Stomach (tissue), 8 donors: ENCODE measurements at regions not wholly inside any gene's neighbourhood (a gene's known extent, or its start where the extent isn't known, plus 50 kb on each side); places are given as distances from the start of the nearest gene placed in this dataset.

ENCODE experiments used
- DNase-seq, 2 donors: peaks; one replicate each; pipeline versions ENCODE4 v3.0.0 to v3.0.0-alpha.2; 2013 to 2019
- H3K27ac ChIP-seq, 5 donors: fragments of 200-600 bp in 4 of 5; sonication (generic) in 4 of 5; one replicate each; pipeline ENCODE4 v1.5.1; 2013 to 2019; ENCODE audit warnings: mild to moderate bottlenecking in 1 of 5, moderate library complexity in 1 of 5
- H3K27me3 ChIP-seq, 3 donors: fragments of 200-600 bp; sonication (generic); one replicate each; pipeline ENCODE4 v1.5.1; 2017 to 2019; ENCODE audit warnings: mixed run types in 1 of 3
- H3K36me3 ChIP-seq, 4 donors: fragments of 200-600 bp; sonication (generic); 1 replicate in 3 of 4; 2 replicates in 1 of 4; pipeline ENCODE4 v1.5.1; 2016 to 2019
- H3K4me1 ChIP-seq, 4 donors: fragments of 200-600 bp; sonication (generic); one replicate each; pipeline ENCODE4 v1.5.1; 2016 to 2019
- H3K4me3 ChIP-seq, 4 donors: fragments of 200-600 bp; sonication (generic) in 3 of 4; one replicate each; pipeline ENCODE4 v1.5.1; 2016 to 2019; ENCODE audit warnings: mild to moderate bottlenecking in 1 of 4
- H3K9me3 ChIP-seq, 4 donors: fragments of 200-600 bp; sonication (generic); one replicate each; pipeline ENCODE4 v1.5.1; 2016 to 2019
- CTCF ChIP-seq, 7 experiments: fragments of 450-650 bp in 4 of 7; fragments of 200-600 bp in 3 of 7; sonication (generic) in 3 of 7; IDR thresholded peaks; one replicate each; pipeline ENCODE4 v1.5.1; 2016 to 2019; ENCODE audit warnings: antibody characterized with exemption in 7 of 7, control low read depth in 2 of 7, mild to moderate bottlenecking in 1 of 7
- EP300 ChIP-seq: sonication (generic); formaldehyde crosslinking; IDR thresholded peaks from one replicate; pipeline ENCODE4 v1.6.1; 2017; ENCODE audit warnings: antibody characterized with exemption
- POLR2A ChIP-seq, 4 donors: fragments of 450-650 bp; IDR thresholded peaks; one replicate each; pipeline ENCODE4 v1.6.1; 2016; ENCODE audit warnings: antibody characterized with exemption in 4 of 4, control low read depth in 2 of 4, mild to moderate bottlenecking in 1 of 4, moderate library complexity in 1 of 4
- POLR2AphosphoS5 ChIP-seq, 3 donors: sonication (generic); formaldehyde crosslinking; IDR thresholded peaks; one replicate each; pipeline ENCODE4 v1.6.1; 2016; ENCODE audit warnings: antibody characterized with exemption in 3 of 3
- WGBS, 5 donors: extraction: QIAGEN DNeasy Blood & Tissue Kit in 3 of 5; methylation state at CpG; one replicate each; pipeline versions ENCODE4 v1.1.5 to v1.1.7; 2013 to 2018; 5-methylcytosine and 5-hydroxymethylcytosine counted together
- intact Hi-C: fragments of 100-400 bp; cut with DNase I; formaldehyde crosslinking; loops from one replicate; pipeline ENCODE4 v1.15.1; 2023; ENCODE audit warnings: low total_unique reads
- donor health status: healthy with polysubstance abuse.
- donor health status: Bipolar disorder and iron deficiency.
- donor health status: healthy.

- Histone ChIP-seq H3K4me3 (no peak overlapping the region), H3K9me3 (no peaks in the 10 kb centered on the region), H3K36me3 (no peaks in the 10 kb centered on the region), H3K27me3 (peaks cover 0 to 3% (median 0%) of the 10 kb centered on the region in 3 donors), H3K27ac (no peak overlapping the region), H3K4me1 (no peaks in the 10 kb centered on the region)
- 83 to 89% (median 85%) methylated on average over 5 of the region's 5 CpGs for WGBS, 5 donors
- no peak for DNase-seq
- TF ChIP-seq POLR2A (IDR thresholded peaks at IDR 0.05) (no peak), POLR2AphosphoS5 (IDR thresholded peaks at IDR 0.05) (no peak), EP300 (no peak), CTCF (IDR thresholded peaks at IDR 0.05) (no peak)
- intact Hi-C loops: loop anchor here (10.0 kb wide), 1 partner anchor 515 kb away; no protein-coding TSS in a partner anchor
These were observed 261.8 kb downstream of the FOXD2 start for GRCh38 chr1:47699492-47700235.

GRCh38 chr1:47701283-47701682, 263.4 kb downstream of the FOXD2 start:
- H3K36me3 ChIP-seq: no peaks in the 10 kb centered on the region
- DNase-seq: no peak
- peaks cover 0 to 14% (median 0%) of the 10 kb centered on the region in 3 donors for H3K27me3 ChIP-seq
- intact Hi-C loops: loop anchor here (10.0 kb wide), 1 partner anchor 516 kb away; no protein-coding TSS in a partner anchor
- 87 to 96% (median 92%) methylated on average over 2 of the region's 2 CpGs for WGBS, 5 donors
- H3K9me3 ChIP-seq: no peaks in the 10 kb centered on the region
- no peak overlapping the region for H3K4me3 ChIP-seq
- H3K27ac ChIP-seq: no peak overlapping the region
- no peaks in the 10 kb centered on the region for H3K4me1 ChIP-seq
- TF ChIP-seq EP300 (no peak), CTCF (IDR thresholded peaks at IDR 0.05) (no peak), POLR2AphosphoS5 (IDR thresholded peaks at IDR 0.05) (no peak), POLR2A (IDR thresholded peaks at IDR 0.05) (no peak)

- no peak for TF ChIP-seq POLR2AphosphoS5 (IDR thresholded peaks at IDR 0.05)
- no peak for DNase-seq
These were observed 264.1 kb downstream of the FOXD2 start for GRCh38 chr1:47701741-47702515.

GRCh38 chr1:47703156-47703825, 265.4 kb downstream of the FOXD2 start:
- H3K4me1 ChIP-seq: peaks cover 0 to 4% (median 3%) of the 10 kb centered on the region in 4 donors
- H3K4me3 ChIP-seq: no peak overlapping the region
- 51 to 70% (median 63%) methylated on average over 9 of the region's 9 CpGs for WGBS, 5 donors
- H3K36me3 ChIP-seq: no peaks in the 10 kb centered on the region
- no peak for DNase-seq
- H3K27me3 ChIP-seq: peaks cover 0 to 33% (median 13%) of the 10 kb centered on the region in 3 donors
- intact Hi-C loops: loop anchor here (10.0 kb wide), 1 partner anchor 518 kb away; no protein-coding TSS in a partner anchor
- H3K9me3 ChIP-seq: no peaks in the 10 kb centered on the region
- TF ChIP-seq CTCF (IDR thresholded peaks at IDR 0.05): no peak
- TF ChIP-seq EP300: no peak
- no peak for TF ChIP-seq POLR2AphosphoS5 (IDR thresholded peaks at IDR 0.05)
- no peak for TF ChIP-seq POLR2A (IDR thresholded peaks at IDR 0.05)
- H3K27ac ChIP-seq: no peak overlapping the region

More at GRCh38 chr1:47701741-47702515, 264.1 kb downstream of the FOXD2 start:
- WGBS, 5 donors: 86 to 90% (median 88%) methylated on average over 9 of the region's 9 CpGs
- no peaks in the 10 kb centered on the region for H3K4me1 ChIP-seq
- intact Hi-C loops: loop anchor here (10.0 kb wide), 1 partner anchor 517 kb away; no protein-coding TSS in a partner anchor
- no peak overlapping the region for H3K27ac ChIP-seq
- no peaks in the 10 kb centered on the region for H3K36me3 ChIP-seq
- H3K4me3 ChIP-seq: no peak overlapping the region
- H3K9me3 ChIP-seq: no peaks in the 10 kb centered on the region
- H3K27me3 ChIP-seq: peaks cover 0 to 19% (median 0%) of the 10 kb centered on the region in 3 donors
